HG03342 (cell line): ENCODE measurements at regions not wholly inside any gene's neighbourhood (a gene's known extent, or its start where the extent isn't known, plus 50 kb on each side); places are given as distances from the start of the nearest gene placed in this dataset.
"Not testable (repeated sequence)": the region's sequence is repeated elsewhere in the genome, so short reads cannot be mapped to it uniquely, and the experiment has no call there.

Source experiments
- ATAC-seq: cut with Tn5 transposase; IDR thresholded peaks from one replicate; pipeline ENCODE4 v1.9.1; 2021; ENCODE audit warnings: mild to moderate bottlenecking, moderate library complexity; ENCODE audit not compliant: unreplicated experiment

DNA sequence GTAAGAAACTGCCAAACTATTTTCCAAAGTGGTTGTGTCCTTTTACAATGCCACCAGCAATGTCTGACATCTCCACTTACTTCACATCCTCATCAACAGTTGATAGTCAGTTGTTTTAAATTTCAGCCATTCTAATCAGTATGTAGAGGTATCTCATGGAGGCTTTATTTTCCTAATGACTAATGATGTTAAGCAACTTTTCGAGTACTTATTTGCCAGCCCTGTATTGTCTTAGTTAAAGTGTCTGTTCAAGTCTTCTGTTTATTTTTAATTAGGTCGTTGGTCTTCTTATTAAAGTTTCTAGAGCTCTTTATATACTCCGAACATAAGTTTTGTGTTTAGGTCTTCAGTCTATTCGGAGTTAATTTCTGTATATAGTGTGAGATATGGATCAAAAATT is 54.9 kb upstream of the NBPF12 start:
- not testable (repeated sequence) for ATAC-seq

DNA sequence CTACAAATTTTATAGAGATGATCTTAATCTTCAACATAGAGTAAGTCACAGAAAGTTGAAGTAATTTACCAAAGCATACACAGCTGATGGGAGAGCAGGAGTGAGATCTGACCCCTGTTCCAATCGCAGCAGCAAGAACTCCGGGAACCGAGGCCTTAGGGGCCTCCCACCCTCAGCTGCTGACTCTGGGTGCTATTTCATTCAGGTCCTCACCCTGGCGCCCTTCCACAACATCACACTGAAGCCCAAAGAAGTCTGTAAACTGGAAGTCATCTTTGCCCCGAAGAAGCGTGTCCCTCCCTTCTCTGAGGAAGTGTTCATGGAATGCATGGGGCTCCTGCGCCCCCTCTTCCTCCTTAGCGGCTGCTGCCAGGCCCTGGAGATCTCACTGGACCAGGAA is 57.0 kb upstream of the NBPF12 start:
- not testable (repeated sequence) for ATAC-seq

DNA sequence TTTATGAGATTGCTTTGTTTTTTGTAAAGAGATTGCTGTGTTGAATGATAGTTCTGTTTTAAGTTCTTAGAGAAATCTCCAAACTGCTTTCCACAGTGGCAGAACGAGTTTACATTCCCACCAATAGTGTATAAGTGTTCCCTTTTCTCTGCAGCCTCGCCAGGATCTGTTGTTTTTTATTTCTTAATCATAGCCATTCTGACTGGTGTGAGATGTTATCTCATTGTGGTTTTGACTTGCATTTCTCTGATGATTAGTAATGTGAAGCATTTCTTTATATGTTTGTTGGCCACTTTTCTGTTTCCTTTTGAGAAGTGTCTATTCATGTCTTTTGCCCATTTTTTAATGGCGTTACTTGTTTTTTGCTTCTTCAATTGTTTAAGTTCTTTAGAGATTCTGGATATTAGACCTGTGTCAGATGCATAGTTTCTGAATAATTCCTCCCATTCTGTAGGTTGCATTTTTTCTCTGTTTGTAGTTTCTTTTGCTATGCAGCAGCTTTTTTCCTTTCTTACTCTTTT is 74.3 kb upstream of the NBPF12 start:
- ATAC-seq = not testable (repeated sequence)

GRCh38 chr1:146853147-146853546 is 85.0 kb upstream of the NBPF12 start:
- ATAC-seq = not testable (repeated sequence)

DNA sequence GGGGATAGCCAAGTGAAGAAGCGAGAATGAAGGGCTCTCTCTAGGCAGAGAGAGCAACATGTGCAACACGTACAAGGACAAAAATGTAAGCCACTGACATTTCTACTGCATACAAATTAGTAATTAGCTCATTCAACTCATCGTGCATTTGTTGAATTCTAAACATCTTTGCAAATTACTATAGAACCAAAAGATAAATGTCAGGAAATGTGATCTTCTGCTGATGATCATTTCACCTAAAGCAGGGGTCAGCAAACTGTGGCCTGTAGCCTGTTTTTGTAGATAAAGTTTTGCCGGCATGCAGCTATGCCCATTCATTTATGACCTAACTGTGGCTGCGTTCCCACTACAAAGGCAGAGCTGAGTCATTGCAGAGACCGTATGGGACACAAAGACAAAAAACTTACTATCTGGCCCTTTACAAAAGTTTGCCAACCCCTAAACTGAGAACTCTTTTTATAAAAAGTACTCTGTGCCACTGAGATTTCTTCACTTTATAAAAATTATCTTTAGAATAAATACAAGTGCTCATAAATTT is 87.7 kb upstream of the NBPF12 start:
- ATAC-seq = not testable (repeated sequence)

DNA sequence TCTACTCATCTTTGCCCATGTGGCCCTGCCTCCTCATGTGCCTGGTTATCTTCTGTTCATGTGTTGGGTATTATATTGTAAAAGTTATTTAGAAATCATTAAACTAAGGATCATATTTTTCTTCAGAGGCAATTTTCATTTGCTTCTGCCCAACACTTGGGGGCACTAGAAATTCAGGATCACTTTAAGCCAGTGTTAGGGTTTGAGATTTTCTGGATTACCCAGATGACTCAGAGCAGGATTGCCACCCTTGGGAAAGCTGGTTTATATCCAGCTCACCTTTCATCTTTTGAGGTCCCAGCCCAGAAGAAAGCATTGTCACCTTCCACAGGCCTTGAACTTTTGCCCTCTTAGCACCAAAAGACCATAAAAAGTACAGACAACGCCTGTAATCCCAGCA is 99.4 kb upstream of the NBPF12 start:
- not testable (repeated sequence) for ATAC-seq

DNA sequence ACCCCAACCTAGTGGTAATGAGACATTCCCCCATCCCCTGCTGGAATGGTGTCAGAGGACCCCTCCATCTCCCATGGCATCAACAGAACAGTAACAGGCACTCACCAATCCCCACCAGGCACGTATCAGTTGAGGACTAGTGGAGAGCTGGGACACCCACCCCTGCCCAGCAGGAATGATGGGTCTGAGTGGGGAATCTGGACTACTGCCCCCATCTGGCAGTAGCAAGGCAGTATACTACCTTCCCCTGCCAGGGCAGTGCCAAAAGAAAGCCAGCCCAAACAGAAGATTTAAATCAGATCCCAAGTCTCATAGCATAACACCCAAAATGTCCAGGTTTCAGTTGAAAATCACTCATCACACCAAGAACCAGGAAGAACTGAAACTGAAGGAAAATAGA is 111.2 kb upstream of the NBPF12 start:
- ATAC-seq = not testable (repeated sequence)

DNA sequence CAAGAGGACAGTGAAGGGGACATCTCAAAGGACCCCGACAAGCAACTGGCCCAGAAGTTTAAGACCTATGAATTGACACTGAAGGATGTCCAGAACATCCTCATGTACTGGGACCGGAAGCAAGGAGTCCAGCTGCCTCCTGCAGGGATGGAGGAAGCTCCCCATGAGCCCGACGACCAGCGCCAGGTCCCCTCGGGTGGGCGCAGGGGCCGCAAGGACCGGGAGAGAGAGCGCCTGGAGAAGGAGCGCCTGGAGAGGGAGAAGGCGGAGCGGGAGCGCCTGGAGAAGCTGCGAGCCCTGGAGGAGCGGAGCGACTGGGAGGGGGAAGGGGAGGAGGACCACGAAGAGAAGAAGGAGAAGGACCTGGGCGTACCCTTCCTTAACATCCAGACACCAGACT is 143.9 kb upstream of the NBPF12 start:
- ATAC-seq = not testable (repeated sequence)

DNA sequence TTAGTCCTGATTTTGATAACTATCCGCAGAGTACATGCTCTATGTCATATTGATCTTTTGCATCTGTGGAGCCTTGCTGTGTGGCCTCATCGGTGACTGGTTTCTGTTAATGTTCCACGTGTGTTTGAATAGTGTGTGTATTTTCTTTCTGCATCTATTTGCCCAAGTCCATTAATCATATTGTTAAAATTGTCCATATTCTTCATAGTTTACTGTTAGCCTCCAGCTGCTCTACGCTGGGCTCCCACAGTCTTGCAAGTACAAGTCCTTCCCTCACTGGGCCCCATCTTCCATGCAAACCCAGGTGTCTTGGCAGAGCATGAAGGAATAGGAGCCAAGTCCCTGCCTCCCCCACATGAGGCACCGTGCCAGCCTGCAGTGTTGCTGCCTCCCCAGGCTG is 145.4 kb upstream of the NBPF12 start:
- not testable (repeated sequence) for ATAC-seq

- ATAC-seq = not testable (repeated sequence)
Measured at GRCh38 chr1:146784212-146784940, 153.7 kb upstream of the NBPF12 start.

DNA sequence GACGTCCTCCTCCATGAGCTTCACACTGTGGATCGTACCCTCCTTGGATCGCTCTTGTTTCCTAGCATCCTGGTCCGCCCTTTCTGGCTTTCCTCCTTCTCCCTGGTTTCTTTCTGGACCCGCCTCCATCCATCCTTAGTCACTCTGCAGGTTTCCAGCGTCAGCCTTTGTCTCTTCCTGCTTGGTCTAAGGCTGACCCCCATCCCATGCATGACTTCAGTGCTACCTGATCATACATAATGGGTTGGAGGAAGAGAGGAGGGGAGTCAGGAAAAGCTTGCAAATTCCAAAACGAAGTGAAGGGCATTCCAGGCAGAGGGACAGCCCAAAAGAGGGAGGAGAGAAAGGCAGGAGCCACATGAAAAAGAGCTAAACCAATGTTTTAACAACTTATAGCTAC is 156.9 kb upstream of the NBPF12 start:
- ATAC-seq = not testable (repeated sequence)

- ATAC-seq = not testable (repeated sequence)
Measured at GRCh38 chr1:146777826-146778602, 160.1 kb upstream of the NBPF12 start.

DNA sequence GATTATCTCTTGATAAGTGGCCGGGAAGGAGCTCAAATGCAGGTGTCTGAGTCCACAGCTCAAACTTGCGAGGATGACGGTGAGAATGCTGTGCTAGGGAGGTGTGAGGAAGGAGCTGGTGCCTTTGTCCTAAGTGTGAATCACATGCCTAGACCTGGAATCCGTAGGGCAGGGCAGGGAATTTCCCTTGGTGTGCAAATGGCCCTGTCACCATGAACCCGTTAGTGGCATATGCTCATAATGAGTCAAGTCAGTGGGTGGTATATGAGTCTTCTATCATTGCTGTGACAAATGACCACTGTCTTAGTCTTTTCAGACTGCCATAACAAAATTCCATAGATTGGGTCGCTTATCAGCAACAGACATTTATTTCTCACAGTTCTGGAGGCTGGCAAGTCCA is 163.1 kb upstream of the NBPF12 start:
- not testable (repeated sequence) for ATAC-seq

DNA sequence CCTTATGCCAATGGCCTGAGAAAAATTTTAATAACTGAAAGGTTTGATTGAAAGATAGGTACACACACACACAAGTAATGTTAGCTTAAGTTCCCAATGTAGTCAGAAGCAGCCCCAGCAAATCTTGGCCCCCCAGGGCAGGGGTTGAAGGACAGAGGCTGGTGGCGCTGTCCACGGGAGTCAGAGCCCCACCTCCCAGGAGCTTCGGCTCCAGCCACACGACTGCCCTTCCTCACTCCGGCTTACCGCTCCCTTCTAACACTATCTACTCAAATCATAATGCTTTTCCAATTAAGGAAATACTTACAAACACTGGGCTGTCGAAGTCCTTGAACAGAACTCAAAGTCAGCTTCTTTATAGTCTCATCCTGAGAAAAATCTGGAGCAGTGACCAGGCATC is 163.9 kb upstream of the NBPF12 start:
- not testable (repeated sequence) for ATAC-seq

- ATAC-seq = not testable (repeated sequence)
Measured at GRCh38 chr1:146771409-146771808, 166.7 kb upstream of the NBPF12 start.

DNA sequence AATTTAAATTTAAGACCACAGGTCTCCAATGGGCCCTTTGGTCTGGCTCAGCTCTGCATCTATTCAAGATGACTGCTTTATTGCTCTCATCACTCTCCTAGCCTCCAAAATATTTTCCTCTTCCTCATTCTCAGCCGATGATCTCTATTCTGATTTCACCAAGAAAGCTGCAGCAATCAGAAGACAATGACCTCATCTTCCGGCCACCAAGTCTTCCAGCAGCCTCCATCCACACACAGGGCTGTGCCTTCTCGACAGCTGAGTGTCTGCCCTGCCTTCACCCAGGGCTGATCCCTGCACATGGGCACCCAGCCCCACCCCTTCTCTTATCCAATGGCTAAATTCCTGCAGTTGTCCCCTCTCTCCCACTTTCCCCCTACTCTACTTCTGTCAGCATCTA is 167.1 kb upstream of the NBPF12 start:
- not testable (repeated sequence) for ATAC-seq

DNA sequence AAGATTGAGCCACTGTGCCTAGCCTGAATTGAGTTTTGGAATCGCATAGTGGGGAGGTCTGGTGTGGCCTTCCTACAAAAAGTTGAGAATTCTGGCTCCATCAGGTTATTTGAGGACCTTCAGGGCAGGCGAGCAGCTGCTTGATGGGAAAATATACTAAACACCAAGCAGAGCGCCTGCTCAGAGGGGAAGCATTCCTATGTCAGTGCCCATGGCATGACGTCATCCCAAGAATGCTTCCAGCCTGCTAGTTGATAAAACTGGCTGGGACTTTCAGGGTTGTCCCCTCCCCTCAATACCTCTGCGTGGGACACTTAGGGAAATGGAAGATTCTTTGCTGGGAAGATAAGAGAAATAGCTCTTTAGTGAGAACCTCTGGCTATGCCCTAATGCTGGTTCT is 174.9 kb upstream of the NBPF12 start:
- ATAC-seq = not testable (repeated sequence)

- ATAC-seq = not testable (repeated sequence)
Measured at GRCh38 chr1:146756858-146757257, 181.3 kb upstream of the NBPF12 start.

GRCh38 chr1:146748686-146749085 is 189.4 kb upstream of the NBPF12 start:
- not testable (repeated sequence) for ATAC-seq

GRCh38 chr1:146731981-146732680 is 206.0 kb upstream of the NBPF12 start:
- ATAC-seq = not testable (repeated sequence)
